ENCODE measurements at regions not wholly inside any gene's neighbourhood (a gene's known extent, or its start where the extent isn't known, plus 50 kb on each side); places are given as distances from the start of the nearest gene placed in this dataset.

DNA sequence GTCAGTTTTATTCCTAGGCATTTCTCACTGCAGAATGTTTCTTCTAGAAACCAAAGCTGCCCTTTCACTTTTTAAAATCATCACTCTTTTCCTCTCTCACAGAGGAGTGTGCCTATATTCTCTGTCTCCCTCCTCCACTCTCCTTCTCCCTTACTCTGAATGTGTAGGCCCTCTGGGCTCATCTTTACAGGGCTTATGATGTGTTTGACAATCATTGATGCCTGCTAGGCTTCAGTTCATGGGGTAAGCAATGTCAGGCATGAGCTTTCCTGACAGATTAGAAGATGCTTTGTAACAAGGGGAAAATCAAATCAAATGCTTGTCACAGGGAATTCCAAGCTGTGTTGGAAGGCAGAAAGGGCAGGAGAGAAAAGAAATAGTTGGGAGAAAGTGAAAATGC, 742.9 kb downstream of the SORCS3 start:
- FAIRE-seq, result no peak
- dilution Hi-C loops (cut with MboI; ENCODE audit: extremely low pct_ligation_motif_present, low sequenced_read_pairs), result no loop called here

DNA sequence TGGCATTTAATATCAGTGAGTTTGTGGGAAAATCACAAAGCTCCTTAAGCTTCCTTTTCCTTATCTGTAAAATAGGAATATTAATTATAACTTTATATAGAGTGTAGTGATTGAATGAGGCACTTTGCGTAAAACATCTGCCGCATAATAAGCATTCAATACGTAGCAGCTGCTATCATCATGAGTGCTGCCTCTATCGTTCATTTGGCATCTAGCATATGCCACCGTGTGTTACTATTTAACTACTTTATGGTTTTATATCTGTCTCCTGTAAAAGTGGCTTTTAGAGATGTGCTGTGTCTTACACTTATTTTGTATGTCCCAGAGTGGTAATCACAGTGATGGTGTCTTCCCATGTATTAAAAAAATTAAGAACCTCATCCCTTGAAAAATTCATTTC, 729.6 kb downstream of the SORCS3 start:
- no peaks in the 10 kb centered on the region for H3K27me3 ChIP-seq (ENCODE audit: control insufficient read depth, extremely low read depth, insufficient read depth, low read length)
- dilution Hi-C loops (cut with MboI; ENCODE audit: extremely low pct_ligation_motif_present, low sequenced_read_pairs), result no loop called here
- no peaks in the 10 kb centered on the region for H3K9me1 ChIP-seq (ENCODE audit: control insufficient read depth, extremely low read depth, insufficient read depth, low read length)
- no peak overlapping the region for H2AFZ ChIP-seq (ENCODE audit: control insufficient read depth, low read length)
- DNase-seq (ENCODE audit: low read depth, low spot score) (no peak), FAIRE-seq (no peak)
- TF ChIP-seq EZH2 (IDR thresholded peaks at IDR 0.05; ENCODE audit: low read length), result no peak
- TF ChIP-seq, protein P1, sequence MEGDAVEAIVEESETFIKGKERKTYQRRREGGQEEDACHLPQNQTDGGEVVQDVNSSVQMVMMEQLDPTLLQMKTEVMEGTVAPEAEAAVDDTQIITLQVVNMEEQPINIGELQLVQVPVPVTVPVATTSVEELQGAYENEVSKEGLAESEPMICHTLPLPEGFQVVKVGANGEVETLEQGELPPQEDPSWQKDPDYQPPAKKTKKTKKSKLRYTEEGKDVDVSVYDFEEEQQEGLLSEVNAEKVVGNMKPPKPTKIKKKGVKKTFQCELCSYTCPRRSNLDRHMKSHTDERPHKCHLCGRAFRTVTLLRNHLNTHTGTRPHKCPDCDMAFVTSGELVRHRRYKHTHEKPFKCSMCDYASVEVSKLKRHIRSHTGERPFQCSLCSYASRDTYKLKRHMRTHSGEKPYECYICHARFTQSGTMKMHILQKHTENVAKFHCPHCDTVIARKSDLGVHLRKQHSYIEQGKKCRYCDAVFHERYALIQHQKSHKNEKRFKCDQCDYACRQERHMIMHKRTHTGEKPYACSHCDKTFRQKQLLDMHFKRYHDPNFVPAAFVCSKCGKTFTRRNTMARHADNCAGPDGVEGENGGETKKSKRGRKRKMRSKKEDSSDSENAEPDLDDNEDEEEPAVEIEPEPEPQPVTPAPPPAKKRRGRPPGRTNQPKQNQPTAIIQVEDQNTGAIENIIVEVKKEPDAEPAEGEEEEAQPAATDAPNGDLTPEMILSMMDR (optimal IDR thresholded peaks at IDR 0.05 in 1 of 3, IDR thresholded peaks at IDR 0.05 in 1 of 3, conservative IDR thresholded peaks at IDR 0.05 in 1 of 3; ENCODE audit: extremely low read depth in 1 of 3, insufficient read depth in 2 of 3, low read length in 3 of 3), result no peak
- H3K4me1 ChIP-seq (ENCODE audit: control insufficient read depth, extremely low read depth, insufficient read depth, low read length), result no peaks in the 10 kb centered on the region
- H3K79me2 ChIP-seq (ENCODE audit: control insufficient read depth, insufficient read depth, low read length), result no peaks in the 10 kb centered on the region
- H3K9ac ChIP-seq (ENCODE audit: control insufficient read depth, extremely low read depth, insufficient read depth, low read length), result no peak overlapping the region
- no peaks in the 10 kb centered on the region for H4K20me1 ChIP-seq (ENCODE audit: control insufficient read depth, extremely low read depth, insufficient read depth, low read length)
- H3K27ac ChIP-seq (ENCODE audit: control insufficient read depth, insufficient read depth, low read length), result no peak overlapping the region
- no peak overlapping the region for H3K4me2 ChIP-seq (ENCODE audit: control insufficient read depth, extremely low read depth, insufficient read depth, low read depth, low read length)
- no peak overlapping the region for H3K4me3 ChIP-seq (ENCODE audit: control insufficient read depth in 2 of 3, extremely low read depth in 1 of 3, insufficient read depth in 2 of 3, low read depth in 1 of 3, low read length in 3 of 3)
- no peaks in the 10 kb centered on the region for H3K9me3 ChIP-seq (ENCODE audit: control insufficient read depth, low read depth, low read length)
- H3K36me3 ChIP-seq (ENCODE audit: control insufficient read depth in 2 of 2, extremely low read depth in 1 of 2, insufficient read depth in 2 of 2, low read length in 2 of 2), result no peaks in the 10 kb centered on the region

More for the DNA sequence above, 742.9 kb downstream of the SORCS3 start:
- Histone ChIP-seq H3K4me1 (ENCODE audit: control insufficient read depth, extremely low read depth, insufficient read depth, low read length) (no peaks in the 10 kb centered on the region), H3K79me2 (ENCODE audit: control insufficient read depth, insufficient read depth, low read length) (no peaks in the 10 kb centered on the region), H3K4me3 (ENCODE audit: control insufficient read depth in 2 of 3, extremely low read depth in 1 of 3, insufficient read depth in 2 of 3, low read depth in 1 of 3, low read length in 3 of 3) (no peak overlapping the region), H3K27me3 (ENCODE audit: control insufficient read depth, extremely low read depth, insufficient read depth, low read length) (no peaks in the 10 kb centered on the region), H3K36me3 (ENCODE audit: control insufficient read depth in 2 of 2, extremely low read depth in 1 of 2, insufficient read depth in 2 of 2, low read length in 2 of 2) (no peaks in the 10 kb centered on the region), H3K4me2 (ENCODE audit: control insufficient read depth, extremely low read depth, insufficient read depth, low read depth, low read length) (no peak overlapping the region), H3K9me1 (ENCODE audit: control insufficient read depth, extremely low read depth, insufficient read depth, low read length) (no peaks in the 10 kb centered on the region), H3K27ac (ENCODE audit: control insufficient read depth, insufficient read depth, low read length) (no peak overlapping the region), H2AFZ (ENCODE audit: control insufficient read depth, low read length) (no peak overlapping the region), H3K9ac (ENCODE audit: control insufficient read depth, extremely low read depth, insufficient read depth, low read length) (no peak overlapping the region), H4K20me1 (ENCODE audit: control insufficient read depth, extremely low read depth, insufficient read depth, low read length) (no peaks in the 10 kb centered on the region), H3K9me3 (ENCODE audit: control insufficient read depth, low read depth, low read length) (no peaks in the 10 kb centered on the region)
- DNase-seq (ENCODE audit: low read depth, low spot score), result no peak
- TF ChIP-seq, protein P1 (optimal IDR thresholded peaks at IDR 0.05 in 1 of 3, IDR thresholded peaks at IDR 0.05 in 1 of 3, conservative IDR thresholded peaks at IDR 0.05 in 1 of 3; ENCODE audit: extremely low read depth in 1 of 3, insufficient read depth in 2 of 3, low read length in 3 of 3), result no peak

Data from keratinocyte (primary cell).